ENCODE measurements at regions not wholly inside any gene's neighbourhood (a gene's known extent, or its start where the extent isn't known, plus 50 kb on each side); places are given as distances from the start of the nearest gene placed in this dataset.

DNA sequence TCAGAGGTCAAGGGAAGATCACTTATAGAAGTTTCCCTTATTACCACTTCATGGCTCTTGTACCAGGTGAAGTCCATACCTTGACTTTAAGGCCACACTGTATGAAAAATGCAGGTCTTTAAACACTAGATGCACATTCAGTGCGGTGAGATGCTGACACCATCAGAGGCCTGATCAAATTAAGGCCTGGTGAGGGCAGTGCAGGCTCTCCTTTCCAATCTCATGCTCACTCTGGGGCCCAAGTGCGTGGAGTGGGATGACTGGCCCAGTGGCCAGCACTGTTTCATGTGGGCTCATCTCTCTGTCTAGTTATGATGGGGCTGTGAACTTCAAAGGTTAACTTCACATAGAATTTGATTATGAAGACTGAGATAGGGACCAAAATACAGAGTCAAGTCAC, 281.1 kb downstream of the SLC4A3 start:
- no peak overlapping the region for H2BK12ac ChIP-seq (ENCODE audit: insufficient read length, low read depth, low read length)
- no peak overlapping the region for H3K56ac ChIP-seq (ENCODE audit: insufficient read length, low read depth, low read length)
- H3T11ph ChIP-seq (ENCODE audit: low read length): no peak overlapping the region
- no peak overlapping the region for H3K14ac ChIP-seq (ENCODE audit: insufficient read depth, low read length)
- no peak overlapping the region for H3K27ac ChIP-seq (ENCODE audit: insufficient read length, low read depth, low read length)
- WGBS (ENCODE audit: extremely low coverage, insufficient read length, low lambda C conversion rate): no CpG with 5 or more reads among the region's 2 CpGs
- H3K23me2 ChIP-seq (ENCODE audit: insufficient read length, low read depth, low read length, poor library complexity, severe bottlenecking): no peaks in the 10 kb centered on the region
- H4K20me1 ChIP-seq (ENCODE audit: control insufficient read depth, insufficient read depth, insufficient read length): no peaks in the 10 kb centered on the region
- Mint-ChIP-seq H3K27me3 (ENCODE audit: low read depth) (peaks cover 3% of the 10 kb centered on the region), H3K4me1 (0 out of 4 replicates have a peak, but pooled peaks cover 0 to 3% of the 10 kb centered on the region in 2 experiments), H3K36me3 (ENCODE audit: insufficient read depth in 1 of 3, low read depth in 3 of 3) (no peaks in the 10 kb centered on the region), H3K9me3 (no peaks in the 10 kb centered on the region), H3K4me3 (no peak overlapping the region), H3K27ac (no peak overlapping the region)
- no peaks in the 10 kb centered on the region for H3K79me1 ChIP-seq (ENCODE audit: insufficient read depth, low read depth, low read length, poor library complexity, severe bottlenecking)
- H3K4me1 ChIP-seq (ENCODE audit: insufficient read depth, low read length): no peaks in the 10 kb centered on the region
- no peak overlapping the region for H3K23ac ChIP-seq (ENCODE audit: insufficient read length, low read depth, low read length)
- no peak overlapping the region for H2BK15ac ChIP-seq (ENCODE audit: low read depth, low read length)
- no peak overlapping the region for H3K4ac ChIP-seq (ENCODE audit: low read depth, low read length)
- H3K79me2 ChIP-seq (ENCODE audit: insufficient read depth, low read length): no peaks in the 10 kb centered on the region
- H4K5ac ChIP-seq (ENCODE audit: insufficient read length, low read depth, low read length): no peak overlapping the region
- H2BK5ac ChIP-seq (ENCODE audit: insufficient read length, low read length): no peak overlapping the region
- H2BK20ac ChIP-seq (ENCODE audit: low read depth, low read length, poor library complexity, severe bottlenecking): no peak overlapping the region
- TF ChIP-seq, protein P1, sequence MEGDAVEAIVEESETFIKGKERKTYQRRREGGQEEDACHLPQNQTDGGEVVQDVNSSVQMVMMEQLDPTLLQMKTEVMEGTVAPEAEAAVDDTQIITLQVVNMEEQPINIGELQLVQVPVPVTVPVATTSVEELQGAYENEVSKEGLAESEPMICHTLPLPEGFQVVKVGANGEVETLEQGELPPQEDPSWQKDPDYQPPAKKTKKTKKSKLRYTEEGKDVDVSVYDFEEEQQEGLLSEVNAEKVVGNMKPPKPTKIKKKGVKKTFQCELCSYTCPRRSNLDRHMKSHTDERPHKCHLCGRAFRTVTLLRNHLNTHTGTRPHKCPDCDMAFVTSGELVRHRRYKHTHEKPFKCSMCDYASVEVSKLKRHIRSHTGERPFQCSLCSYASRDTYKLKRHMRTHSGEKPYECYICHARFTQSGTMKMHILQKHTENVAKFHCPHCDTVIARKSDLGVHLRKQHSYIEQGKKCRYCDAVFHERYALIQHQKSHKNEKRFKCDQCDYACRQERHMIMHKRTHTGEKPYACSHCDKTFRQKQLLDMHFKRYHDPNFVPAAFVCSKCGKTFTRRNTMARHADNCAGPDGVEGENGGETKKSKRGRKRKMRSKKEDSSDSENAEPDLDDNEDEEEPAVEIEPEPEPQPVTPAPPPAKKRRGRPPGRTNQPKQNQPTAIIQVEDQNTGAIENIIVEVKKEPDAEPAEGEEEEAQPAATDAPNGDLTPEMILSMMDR (conservative IDR thresholded peaks at IDR 0.05): peak; percentile 50; the same call in 2 of the 3 replicates
- H3K27me3 ChIP-seq (ENCODE audit: insufficient read depth, low read length): no peaks in the 10 kb centered on the region
- DNase-seq: no peak
- no peak overlapping the region for H3K4me2 ChIP-seq (ENCODE audit: insufficient read depth, insufficient read length, low read length)
- H2BK120ac ChIP-seq (ENCODE audit: low read depth, low read length, poor library complexity, severe bottlenecking): no peak overlapping the region
- H2AK5ac ChIP-seq (ENCODE audit: insufficient read length, low read length): no peak overlapping the region
- H2AFZ ChIP-seq (ENCODE audit: low read length): no peak overlapping the region
- H4K91ac ChIP-seq (ENCODE audit: insufficient read length, low read depth, low read length): no peak overlapping the region
- no peak overlapping the region for H3K18ac ChIP-seq (ENCODE audit: insufficient read length, low read depth, low read length)
- H4K8ac ChIP-seq (replicated peaks; ENCODE audit: insufficient read length, low read depth, low read length): no peak overlapping the region
- no peak overlapping the region for H3K9ac ChIP-seq (ENCODE audit: extremely low read depth, insufficient read length, low read length)
- no peaks in the 10 kb centered on the region for H3K9me3 ChIP-seq (ENCODE audit: control insufficient read depth, low read depth, low read length)
